ENCODE measurements at regions not wholly inside any gene's neighbourhood (a gene's known extent, or its start where the extent isn't known, plus 50 kb on each side); places are given as distances from the start of the nearest gene placed in this dataset.
"Not testable (repeated sequence)": the region's sequence is repeated elsewhere in the genome, so short reads cannot be mapped to it uniquely, and the experiment has no call there.

DNA sequence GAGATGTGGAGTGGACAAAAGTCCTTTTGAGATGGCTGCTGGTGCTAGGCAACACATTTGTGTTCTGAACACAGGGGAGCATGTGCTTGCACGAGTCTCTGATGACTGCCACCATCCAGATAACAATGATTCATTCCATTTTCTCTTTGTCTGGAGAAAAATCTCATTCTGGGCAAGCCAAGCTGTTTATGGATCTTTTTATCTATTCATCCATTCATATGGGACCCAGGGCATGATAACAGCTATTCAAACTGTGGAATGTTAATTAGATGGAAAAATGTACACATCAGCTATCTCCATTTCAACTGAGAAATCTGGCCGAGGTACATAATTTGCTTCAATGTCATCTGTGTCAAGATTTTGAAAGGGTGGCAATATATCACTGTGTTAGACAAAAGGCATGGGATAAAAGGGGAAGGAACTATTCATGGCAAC, 117.5 kb upstream of the ZBED5 start:
- TF ChIP-seq, protein P1, sequence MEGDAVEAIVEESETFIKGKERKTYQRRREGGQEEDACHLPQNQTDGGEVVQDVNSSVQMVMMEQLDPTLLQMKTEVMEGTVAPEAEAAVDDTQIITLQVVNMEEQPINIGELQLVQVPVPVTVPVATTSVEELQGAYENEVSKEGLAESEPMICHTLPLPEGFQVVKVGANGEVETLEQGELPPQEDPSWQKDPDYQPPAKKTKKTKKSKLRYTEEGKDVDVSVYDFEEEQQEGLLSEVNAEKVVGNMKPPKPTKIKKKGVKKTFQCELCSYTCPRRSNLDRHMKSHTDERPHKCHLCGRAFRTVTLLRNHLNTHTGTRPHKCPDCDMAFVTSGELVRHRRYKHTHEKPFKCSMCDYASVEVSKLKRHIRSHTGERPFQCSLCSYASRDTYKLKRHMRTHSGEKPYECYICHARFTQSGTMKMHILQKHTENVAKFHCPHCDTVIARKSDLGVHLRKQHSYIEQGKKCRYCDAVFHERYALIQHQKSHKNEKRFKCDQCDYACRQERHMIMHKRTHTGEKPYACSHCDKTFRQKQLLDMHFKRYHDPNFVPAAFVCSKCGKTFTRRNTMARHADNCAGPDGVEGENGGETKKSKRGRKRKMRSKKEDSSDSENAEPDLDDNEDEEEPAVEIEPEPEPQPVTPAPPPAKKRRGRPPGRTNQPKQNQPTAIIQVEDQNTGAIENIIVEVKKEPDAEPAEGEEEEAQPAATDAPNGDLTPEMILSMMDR (IDR thresholded peaks at IDR 0.05; ENCODE audit: control extremely low read depth, extremely low read depth), result no peak
- 43 to 75% methylated on average over 2 of the region's 2 CpGs for WGBS, 2 donors
- peak in 2 of 3 donors; percentile 55 to 56 for DNase-seq
- Histone ChIP-seq H3K27me3 (ENCODE audit: control insufficient read depth in 3 of 3, insufficient read depth in 3 of 3, low read length in 2 of 3) (no peaks in the 10 kb centered on the region), H3K27ac (ENCODE audit: low read depth in 1 of 2, low read length in 1 of 2) (no peak overlapping the region), H3K9me3 (ENCODE audit: control insufficient read depth in 4 of 4, insufficient read depth in 3 of 4, low read length in 3 of 4) (no peaks in the 10 kb centered on the region), H3K9ac (ENCODE audit: insufficient read depth in 1 of 2, low read length in 2 of 2) (no peak overlapping the region), H3K4me3 (no peak overlapping the region), H3K36me3 (ENCODE audit: control insufficient read depth in 4 of 4, insufficient read depth in 4 of 4, low read length in 4 of 4) (no peaks in the 10 kb centered on the region), H3K4me1 (ENCODE audit: control insufficient read depth in 5 of 5, insufficient read depth in 5 of 5, low read length in 5 of 5) (peaks cover 0 to 9% (median 0%) of the 10 kb centered on the region in 5 donors)
- ATAC-seq (ENCODE audit: insufficient read depth, low FRiP score), result no peak

DNA sequence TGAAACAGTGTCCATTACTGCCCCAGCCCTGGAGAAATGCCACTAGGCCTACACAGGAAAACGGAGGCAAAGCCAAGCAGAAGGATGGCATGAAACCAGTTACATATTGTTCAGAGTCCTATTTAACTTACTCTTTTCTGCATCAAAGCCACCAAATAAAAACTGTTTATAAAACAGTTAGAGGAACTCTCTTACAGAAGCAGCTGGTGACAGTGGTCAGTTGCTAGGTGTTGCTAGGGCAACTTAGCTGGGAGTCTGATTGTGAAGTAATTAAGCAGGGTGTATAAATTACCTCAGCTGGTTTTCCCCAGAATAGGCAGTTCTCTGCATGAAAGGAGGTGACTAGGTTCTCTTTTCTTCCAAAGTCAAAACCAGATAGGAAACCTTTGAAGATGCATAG, 115.6 kb upstream of the ZBED5 start:
- no peak for ATAC-seq (ENCODE audit: insufficient read depth, low FRiP score)
- WGBS, 2 donors, result 79 to 86% methylated on average over 1 of the region's 1 CpG
- Histone ChIP-seq H3K4me1 (ENCODE audit: control insufficient read depth in 5 of 5, insufficient read depth in 5 of 5, low read length in 5 of 5) (peaks cover 0 to 9% (median 0%) of the 10 kb centered on the region in 5 donors), H3K9me3 (ENCODE audit: control insufficient read depth in 4 of 4, insufficient read depth in 3 of 4, low read length in 3 of 4) (no peaks in the 10 kb centered on the region), H3K9ac (ENCODE audit: insufficient read depth in 1 of 2, low read length in 2 of 2) (no peak overlapping the region), H3K4me3 (no peak overlapping the region), H3K36me3 (ENCODE audit: control insufficient read depth in 4 of 4, insufficient read depth in 4 of 4, low read length in 4 of 4) (no peaks in the 10 kb centered on the region), H3K27ac (ENCODE audit: low read depth in 1 of 2, low read length in 1 of 2) (no peak overlapping the region), H3K27me3 (ENCODE audit: control insufficient read depth in 3 of 3, insufficient read depth in 3 of 3, low read length in 2 of 3) (no peaks in the 10 kb centered on the region)
- TF ChIP-seq, protein P1 (IDR thresholded peaks at IDR 0.05; ENCODE audit: control extremely low read depth, extremely low read depth), result no peak
- DNase-seq, result peak in 2 of 3 donors; percentile 14 to 20

DNA sequence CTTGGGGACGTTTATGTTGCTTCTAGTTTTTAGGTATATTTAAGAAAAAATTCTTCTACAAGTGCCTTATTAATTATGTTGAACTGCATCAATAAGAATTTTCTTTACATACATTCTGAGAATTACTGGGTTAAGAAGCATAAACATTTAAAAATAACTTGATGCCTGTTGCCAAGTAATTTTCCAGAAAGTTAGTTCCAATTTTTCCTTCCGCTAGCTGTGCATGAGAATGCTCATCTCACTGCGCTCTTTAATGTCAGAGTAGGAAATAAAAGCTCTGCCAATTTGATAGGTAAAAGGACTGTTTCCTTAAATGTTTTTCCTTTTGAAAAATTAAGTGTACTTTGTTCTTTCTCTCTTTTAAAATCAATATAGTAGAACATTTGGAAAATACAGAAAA, 113.1 kb upstream of the ZBED5 start:
- Histone ChIP-seq H3K9ac (ENCODE audit: insufficient read depth in 1 of 2, low read length in 2 of 2) (no peak overlapping the region), H3K27me3 (ENCODE audit: control insufficient read depth in 3 of 3, insufficient read depth in 3 of 3, low read length in 2 of 3) (no peaks in the 10 kb centered on the region), H3K4me3 (no peak overlapping the region), H3K4me1 (ENCODE audit: control insufficient read depth in 5 of 5, insufficient read depth in 5 of 5, low read length in 5 of 5) (peaks cover 0 to 9% (median 0%) of the 10 kb centered on the region in 5 donors), H3K36me3 (ENCODE audit: control insufficient read depth in 4 of 4, insufficient read depth in 4 of 4, low read length in 4 of 4) (no peaks in the 10 kb centered on the region), H3K27ac (ENCODE audit: low read depth in 1 of 2, low read length in 1 of 2) (no peak overlapping the region), H3K9me3 (ENCODE audit: control insufficient read depth in 4 of 4, insufficient read depth in 3 of 4, low read length in 3 of 4) (no peaks in the 10 kb centered on the region)
- 70 to 83% methylated on average over 3 of the region's 3 CpGs for WGBS, 2 donors
- DNase-seq, result peak in 2 of 3 donors; percentile 28 to 66
- TF ChIP-seq, protein P1 (IDR thresholded peaks at IDR 0.05; ENCODE audit: control extremely low read depth, extremely low read depth), result no peak
- ATAC-seq (ENCODE audit: insufficient read depth, low FRiP score), result no peak

DNA sequence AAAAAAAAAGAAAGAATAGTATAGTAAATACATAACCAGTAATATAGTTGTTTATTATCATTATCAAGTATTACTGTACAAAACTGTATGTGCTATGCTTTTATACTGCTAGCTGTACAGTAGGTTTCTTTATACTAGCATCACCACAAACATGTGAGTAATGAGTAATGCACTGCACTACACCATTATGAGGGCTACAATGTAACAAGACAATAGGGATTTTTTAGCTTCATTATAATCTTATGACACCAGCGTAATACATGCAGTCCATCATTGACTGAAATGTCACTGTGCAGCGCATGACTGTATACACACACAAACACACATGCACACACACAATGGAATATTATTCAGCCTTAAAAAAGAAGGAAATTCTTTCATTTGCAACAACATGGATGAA, 111.5 kb upstream of the ZBED5 start:
- Histone ChIP-seq H3K4me3 (no peak overlapping the region), H3K9ac (ENCODE audit: insufficient read depth in 1 of 2, low read length in 2 of 2) (no peak overlapping the region), H3K9me3 (ENCODE audit: control insufficient read depth in 4 of 4, insufficient read depth in 3 of 4, low read length in 3 of 4) (no peaks in the 10 kb centered on the region), H3K27ac (ENCODE audit: low read depth in 1 of 2, low read length in 1 of 2) (no peak overlapping the region), H3K4me1 (ENCODE audit: control insufficient read depth in 5 of 5, insufficient read depth in 5 of 5, low read length in 5 of 5) (peaks cover 0 to 3% (median 0%) of the 10 kb centered on the region in 5 donors), H3K36me3 (ENCODE audit: control insufficient read depth in 4 of 4, insufficient read depth in 4 of 4, low read length in 4 of 4) (no peaks in the 10 kb centered on the region), H3K27me3 (ENCODE audit: control insufficient read depth in 3 of 3, insufficient read depth in 3 of 3, low read length in 2 of 3) (no peaks in the 10 kb centered on the region)
- ATAC-seq (ENCODE audit: insufficient read depth, low FRiP score) (no peak), DNase-seq (no peak)
- TF ChIP-seq, protein P1 (IDR thresholded peaks at IDR 0.05; ENCODE audit: control extremely low read depth, extremely low read depth), result no peak
- 99% methylated on average over 2 of the region's 2 CpGs for WGBS, 2 donors

DNA sequence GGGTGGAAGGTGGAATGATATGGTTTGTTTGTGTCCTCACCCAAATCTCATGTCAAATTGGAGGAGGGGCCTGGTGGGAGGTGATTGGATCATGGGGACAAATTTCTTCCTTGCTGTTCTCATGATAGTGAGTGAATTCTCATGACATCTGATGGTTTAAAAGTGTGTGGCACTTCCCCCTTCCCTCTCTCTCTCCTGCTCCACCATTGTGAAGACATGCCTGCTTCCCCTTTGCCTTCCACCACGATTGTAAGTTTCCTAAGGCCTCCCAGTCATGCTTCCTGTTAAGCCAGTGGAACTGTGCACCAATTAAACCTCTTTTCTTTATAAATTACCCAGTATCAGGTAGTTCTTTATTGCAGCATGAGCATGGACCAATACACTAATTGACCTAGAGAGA, 99.0 kb upstream of the ZBED5 start:
- H3K9me3 ChIP-seq (ENCODE audit: control insufficient read depth in 4 of 4, insufficient read depth in 3 of 4, low read length in 3 of 4); H3K27ac ChIP-seq (ENCODE audit: low read depth in 1 of 2, low read length in 1 of 2); ATAC-seq (ENCODE audit: insufficient read depth, low FRiP score); H3K4me1 ChIP-seq (ENCODE audit: control insufficient read depth in 5 of 5, insufficient read depth in 5 of 5, low read length in 5 of 5); H3K4me3 ChIP-seq; H3K36me3 ChIP-seq (ENCODE audit: control insufficient read depth in 4 of 4, insufficient read depth in 4 of 4, low read length in 4 of 4); H3K9ac ChIP-seq (ENCODE audit: insufficient read depth in 1 of 2, low read length in 2 of 2); DNase-seq; H3K27me3 ChIP-seq (ENCODE audit: control insufficient read depth in 3 of 3, insufficient read depth in 3 of 3, low read length in 2 of 3): not testable (repeated sequence)
- 27 to 47% methylated on average over 1 of the region's 1 CpG for WGBS, 2 donors

Data from lung (tissue), 11 donors.